ENCODE measurements at regions not wholly inside any gene's neighbourhood (a gene's known extent, or its start where the extent isn't known, plus 50 kb on each side); places are given as distances from the start of the nearest gene placed in this dataset.
"Not testable (repeated sequence)": the region's sequence is repeated elsewhere in the genome, so short reads cannot be mapped to it uniquely, and the experiment has no call there.

DNA sequence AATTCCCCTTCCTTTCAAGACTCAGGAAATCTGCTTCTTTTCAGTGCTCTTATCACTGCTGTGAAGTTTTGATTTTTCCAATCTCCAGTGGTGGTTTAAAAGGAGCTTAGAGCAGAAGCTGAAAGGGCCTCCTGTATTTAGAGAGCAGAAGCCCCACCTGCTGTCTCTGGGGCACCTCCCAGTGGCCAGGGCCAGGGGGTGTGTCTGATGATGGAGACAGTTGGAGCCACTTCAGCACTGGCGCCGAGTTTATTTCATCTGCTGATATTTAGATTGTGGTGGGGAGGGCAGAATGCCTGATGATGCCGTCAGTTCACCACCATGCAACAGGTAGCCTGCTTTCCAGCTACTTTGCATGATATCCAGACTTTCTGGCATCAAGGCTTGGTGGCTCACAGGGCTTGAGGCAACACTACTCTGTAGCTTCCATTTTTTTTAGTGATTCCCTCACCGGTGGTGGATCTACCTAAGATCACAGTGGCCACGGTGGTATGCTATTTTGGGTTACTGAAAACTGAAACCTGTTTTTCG is 371.9 kb downstream of the KCNRG start:
- peak; percentile 57 for DNase-seq (ENCODE audit: low spot score)

DNA sequence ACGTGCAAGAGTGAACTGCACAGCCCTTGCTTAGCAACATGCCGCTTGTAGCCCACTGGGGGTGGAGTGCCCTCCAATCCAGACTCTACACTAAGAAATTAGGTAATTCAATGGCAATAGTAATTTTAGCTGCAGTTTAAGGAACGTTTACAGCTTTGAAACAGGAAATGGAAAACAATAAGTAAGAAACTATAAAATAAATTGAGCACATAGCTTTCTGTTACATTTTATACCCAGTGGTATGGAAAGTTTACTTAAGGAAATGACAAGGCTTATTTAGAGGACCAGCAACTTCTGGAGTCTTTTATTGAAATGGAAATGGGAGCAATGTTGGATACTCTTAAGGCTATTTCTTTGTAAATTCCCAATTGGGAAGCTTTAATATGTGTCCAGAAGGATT is 373.2 kb downstream of the KCNRG start:
- no peak for DNase-seq (ENCODE audit: low spot score)

DNA sequence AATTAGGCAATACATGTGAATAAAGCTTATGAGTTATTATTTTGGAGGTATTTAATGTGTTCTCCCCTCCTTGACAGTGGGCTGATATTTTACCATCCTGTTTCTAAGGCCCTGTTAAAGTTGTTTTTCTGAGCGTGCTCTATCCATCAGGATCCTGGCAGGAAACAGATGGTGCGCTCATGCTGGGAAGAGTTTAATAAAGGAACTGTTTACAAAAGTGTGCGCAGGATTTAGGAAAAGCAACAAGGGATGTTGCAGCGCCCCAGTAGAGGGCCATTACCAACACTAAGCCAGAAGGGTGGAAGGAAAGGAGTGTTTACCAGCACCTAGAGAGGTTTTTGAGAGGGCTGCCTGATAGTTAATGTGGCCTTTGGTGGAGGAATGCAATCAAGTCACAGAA is 374.5 kb downstream of the KCNRG start:
- no peak for DNase-seq (ENCODE audit: low spot score)

DNA sequence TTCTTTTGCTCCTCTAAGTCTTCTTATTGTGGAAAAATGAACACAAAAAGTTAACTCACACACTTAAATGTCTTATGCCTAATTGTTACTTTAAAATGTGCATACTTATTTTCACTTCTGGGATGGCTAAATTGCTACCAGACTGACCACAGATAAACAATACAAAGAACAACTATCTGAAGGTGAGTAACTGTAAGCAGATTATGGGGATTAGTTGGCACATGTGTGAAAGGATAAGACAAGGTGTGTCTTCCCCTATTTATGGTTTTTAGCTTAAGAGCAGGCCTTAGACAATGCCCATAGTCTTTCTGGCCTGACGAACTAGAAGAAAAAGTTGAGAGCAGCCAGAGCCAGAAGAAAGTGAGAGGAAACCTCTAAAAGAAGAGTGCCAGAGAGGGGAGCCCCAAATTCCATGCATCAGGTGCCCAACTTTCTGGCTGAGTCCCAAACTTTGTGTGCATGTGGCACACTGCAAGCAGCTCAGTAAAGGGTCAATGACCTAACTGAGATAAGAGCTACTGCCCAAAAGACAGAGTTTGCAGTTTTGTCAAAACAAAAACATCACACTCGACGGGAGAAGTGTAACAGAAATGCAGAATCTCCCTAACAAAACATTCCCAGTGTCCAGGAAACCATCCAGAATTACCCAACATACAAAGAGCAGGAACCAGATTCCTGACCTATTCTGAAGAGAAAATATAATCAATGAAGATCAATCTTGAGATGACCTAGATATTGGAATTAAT is 375.4 kb downstream of the KCNRG start:
- DNase-seq (ENCODE audit: low spot score) = no peak

DNA sequence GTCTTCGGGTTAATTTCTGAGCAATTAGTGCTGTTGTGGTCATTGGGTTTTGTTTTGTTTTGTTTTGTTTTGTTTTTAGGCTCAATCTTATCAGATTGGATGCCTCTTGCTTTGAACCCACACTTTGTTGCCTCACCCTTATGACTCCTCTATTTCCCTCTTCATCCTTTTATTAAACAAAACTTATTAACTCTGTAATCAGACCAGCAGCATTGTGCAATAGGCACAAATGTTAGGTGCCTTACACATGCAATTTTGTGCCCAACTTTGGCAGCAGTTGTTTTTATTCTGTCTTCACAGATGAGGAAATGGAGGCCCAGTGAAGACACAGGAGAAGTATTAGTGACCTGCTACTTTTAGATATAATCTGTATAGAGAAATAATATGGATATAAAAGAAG is 377.7 kb downstream of the KCNRG start:
- DNase-seq (ENCODE audit: low spot score) = no peak

DNA sequence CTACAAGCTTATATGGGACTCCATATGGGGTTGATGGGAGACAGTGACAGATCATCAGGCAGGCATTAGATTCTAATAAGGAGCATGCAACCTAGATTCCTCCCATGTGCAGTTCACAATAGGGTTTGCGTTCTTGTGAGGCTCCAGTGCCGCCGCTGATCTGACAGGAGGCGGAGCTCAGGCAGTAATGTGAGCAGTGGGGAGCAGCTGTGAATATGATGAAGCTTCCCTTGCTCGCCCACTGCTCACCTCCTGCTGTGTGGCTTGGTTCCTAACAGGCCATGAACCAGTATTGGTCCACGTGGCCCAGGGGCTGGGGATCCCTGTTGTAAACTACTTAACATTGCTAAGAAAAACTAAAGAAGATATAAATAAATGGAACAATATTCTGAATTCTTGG is 378.4 kb downstream of the KCNRG start:
- DNase-seq (ENCODE audit: low spot score) = no peak

DNA sequence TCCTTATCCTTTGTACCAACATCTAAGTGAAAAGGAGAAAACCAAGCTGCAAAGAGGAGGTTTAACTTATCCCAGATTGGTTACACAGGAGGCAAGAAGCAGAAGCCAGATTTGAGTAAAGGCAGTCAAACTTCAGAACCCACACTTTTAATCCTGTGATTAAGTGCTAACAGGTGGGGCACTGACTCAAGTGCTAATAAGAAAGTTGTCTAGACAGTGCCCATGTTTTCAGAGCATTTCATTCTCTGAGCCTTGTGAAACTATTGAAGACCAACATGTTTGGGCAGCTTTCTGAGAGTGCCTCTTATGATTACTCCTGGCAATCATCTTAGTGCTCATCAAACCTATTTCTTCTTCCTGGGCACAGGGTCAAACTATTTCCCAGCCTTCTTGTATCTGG is 380.8 kb downstream of the KCNRG start:
- no peak for DNase-seq (ENCODE audit: low spot score)

DNA sequence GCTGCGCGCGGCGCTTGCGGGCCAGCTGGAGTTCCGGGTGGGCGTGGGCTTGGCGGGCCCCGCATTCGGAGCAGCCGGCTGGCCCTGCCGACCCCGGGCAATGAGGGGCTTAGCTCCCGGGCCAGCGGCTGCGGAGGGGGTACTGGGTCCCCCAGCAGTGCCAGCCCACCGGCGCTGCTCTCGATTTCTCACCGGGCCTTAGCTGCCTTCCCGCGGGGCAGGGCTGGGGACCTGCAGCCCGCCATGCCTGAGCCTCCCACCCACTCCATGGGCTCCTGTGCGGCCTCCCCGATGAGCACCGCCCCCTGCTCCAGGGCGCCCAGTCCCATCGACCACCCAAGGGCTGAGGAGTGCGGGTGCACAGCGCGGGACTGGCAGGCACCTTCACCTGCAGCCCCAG is 381.4 kb downstream of the KCNRG start:
- not testable (repeated sequence) for DNase-seq (ENCODE audit: low spot score)

DNA sequence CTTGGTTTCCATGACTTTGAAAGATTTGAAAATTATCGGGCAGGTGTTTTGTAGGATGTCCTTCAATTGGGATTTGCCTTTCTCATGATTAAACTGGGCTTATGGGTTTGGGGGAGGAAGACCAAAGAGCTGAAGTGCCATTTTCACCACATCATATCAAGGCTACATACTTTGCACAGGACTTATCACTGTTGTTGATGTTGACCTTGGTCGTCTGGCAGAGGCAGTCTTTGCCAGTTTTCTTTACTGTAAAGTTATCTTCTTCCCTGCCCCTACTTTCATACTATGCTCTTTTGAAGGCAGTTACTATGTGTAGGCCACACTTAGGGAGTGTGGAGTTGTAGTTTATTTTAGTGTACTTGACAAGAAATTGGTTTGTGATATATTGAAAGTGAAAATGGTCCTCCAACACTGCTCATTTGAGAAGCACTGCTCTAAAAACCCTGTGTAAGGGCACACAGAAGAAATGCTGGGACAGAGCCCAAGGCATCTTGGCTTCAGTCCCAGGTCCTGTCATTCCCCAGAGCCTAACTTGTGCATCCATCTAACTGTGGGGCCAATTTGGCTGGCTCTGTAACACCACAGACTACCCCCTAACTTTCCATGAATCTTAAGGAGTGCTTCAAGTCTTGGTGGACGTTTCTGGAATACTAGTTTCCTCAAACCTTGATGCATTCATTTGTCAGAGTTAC is 384.9 kb downstream of the KCNRG start:
- DNase-seq (ENCODE audit: low spot score) = no peak

DNA sequence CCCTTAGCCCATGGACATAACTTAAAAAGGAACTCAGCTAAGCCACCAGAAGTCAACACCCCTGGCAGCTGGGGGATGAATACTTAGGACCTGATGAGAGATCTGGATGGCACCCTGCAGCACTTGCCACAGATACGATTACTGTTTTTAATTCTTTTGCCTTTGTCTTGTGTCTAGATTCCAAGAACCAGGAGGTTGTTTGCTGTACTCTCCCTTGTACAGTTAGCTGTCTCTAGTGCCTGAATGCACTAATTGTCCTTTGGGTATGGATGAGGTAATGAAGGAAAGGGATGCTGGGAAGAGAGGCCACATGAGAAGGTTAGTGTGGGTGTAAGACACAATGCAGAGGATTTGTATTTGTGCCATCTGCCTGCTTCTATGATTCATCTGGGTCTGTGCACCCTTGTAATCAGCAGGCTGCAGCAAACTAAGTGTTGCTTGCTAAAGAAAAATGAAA is 385.8 kb downstream of the KCNRG start:
- DNase-seq (ENCODE audit: low spot score) = peak; percentile 31

DNA sequence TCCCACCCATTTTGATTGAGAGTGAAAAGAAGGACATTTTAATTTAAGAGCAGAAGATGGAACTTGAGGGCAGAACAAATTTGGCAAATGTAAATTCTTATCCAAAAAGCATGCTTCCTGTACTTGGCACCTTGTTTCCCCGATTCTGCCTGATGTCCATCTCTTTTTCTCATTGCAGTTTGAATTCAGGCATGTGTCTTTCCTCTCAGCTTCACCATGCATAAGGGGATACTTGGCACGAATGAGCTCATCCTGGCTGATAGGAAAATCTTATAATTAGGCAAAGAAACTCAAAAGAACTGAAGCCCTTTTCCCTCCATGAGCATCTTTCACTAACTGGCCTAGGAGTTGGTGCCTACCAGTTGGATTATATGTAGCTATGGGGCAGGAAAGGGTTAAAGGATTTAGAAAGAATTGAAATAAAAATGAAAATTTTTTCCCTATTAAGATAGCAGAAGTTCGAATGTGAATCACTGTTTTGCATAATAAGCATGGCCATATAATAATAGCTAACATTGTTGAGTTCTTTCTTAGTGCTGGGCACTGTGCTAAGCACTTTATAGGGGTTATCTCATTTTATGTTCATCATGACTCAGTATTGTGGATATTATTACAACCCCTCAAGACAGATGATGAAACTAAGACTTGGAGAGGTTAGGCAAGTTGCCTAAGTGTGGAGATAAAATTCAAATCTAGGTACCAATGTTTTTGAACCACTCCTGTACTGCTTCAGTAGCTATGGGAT is 386.6 kb downstream of the KCNRG start:
- no peak for DNase-seq (ENCODE audit: low spot score)

DNA sequence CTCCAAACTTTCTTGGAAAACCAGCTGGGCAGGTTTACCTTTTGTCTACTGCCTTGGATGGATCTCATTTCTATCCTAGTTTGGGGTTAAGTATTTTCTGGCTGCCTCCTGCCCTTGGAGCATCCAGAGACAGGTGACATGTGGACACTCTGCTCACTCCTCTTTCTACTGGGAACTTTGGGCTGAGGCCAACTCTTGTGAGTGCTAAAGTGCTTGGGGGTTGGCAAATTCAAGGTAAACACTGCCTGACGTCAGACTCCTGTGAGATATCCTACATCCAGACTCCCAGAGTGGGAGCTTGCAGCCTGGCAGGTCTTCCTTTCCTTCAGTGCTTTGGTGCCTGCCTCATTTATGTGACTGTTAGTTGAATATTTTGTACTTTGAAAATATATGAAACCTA is 388.1 kb downstream of the KCNRG start:
- no peak for DNase-seq (ENCODE audit: low spot score)

DNA sequence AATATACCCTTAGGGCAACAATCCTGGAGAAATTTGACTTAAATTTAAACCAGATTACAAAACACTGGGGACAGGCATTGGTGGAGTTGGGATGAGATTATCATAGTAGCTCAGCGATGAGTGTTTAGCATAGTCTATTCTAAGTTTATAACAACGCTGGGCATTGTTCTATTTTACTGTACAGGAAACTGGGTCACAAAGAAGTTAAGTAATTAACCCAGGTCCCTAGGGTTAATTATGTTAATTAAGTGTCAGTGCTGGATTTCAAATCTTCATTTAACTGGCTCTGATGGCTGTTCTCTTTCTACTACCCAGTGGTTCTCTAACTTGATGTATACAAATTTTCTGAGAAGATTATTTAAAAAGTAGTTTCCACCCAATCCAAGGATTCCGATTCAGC is 388.9 kb downstream of the KCNRG start:
- DNase-seq (ENCODE audit: low spot score) = no peak

DNA sequence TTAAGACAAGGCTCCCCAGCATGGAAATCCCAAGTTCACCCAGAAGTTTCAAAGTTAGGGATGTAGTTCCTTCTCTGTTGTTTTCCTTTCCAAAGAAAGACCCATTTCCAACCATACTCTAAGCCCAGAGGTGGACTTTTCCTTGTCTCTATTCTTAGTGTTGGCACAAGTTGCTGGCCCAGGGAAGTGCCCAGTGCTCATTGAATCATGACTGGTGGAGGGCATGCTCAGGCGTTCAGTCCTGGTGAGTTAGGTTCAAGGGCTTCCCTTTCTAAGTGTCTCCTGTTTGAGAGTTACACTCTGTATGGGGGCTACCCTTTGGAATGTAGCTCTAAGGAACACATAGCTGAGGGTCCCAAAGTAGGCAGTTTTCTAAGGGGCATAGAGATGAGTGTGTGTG is 389.5 kb downstream of the KCNRG start:
- DNase-seq (ENCODE audit: low spot score) = no peak

DNA sequence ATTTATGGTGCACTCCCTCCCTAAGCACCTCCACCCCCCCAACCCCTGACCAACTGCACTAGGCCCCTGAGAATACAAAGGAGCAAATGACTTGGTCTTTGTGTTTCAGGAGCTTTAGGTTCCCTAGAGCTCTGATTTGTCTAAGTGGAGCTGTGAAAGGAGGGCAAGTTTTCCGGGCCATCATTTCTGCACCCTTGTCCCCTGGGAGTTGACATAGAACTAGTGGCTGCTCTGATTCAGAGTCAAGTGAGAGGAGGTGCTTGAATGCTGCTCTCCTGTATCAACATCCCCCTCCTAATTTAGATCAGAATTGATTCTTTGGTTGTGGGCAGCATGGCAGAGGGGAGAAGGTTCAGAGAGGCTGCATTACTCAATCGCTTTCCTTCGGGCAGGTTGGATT is 391.6 kb downstream of the KCNRG start:
- DNase-seq (ENCODE audit: low spot score) = no peak

DNA sequence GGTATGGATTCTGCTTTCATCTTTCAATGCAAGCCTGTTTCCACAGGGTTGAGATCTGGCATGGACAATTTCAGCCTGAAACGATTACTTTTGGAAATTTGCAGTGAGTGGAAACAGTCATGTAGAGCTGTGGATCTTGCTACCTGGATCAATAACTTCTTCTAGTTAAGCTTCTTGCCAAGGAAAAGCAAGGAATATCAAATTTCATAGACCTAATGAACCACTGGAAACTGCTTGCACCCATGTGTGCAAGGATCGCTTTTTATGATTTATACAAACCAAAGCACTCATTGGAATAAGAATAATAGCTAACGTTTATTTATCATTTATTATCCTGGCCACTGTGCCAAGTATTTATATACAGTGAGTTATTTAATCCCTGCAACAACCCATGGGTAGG is 392.8 kb downstream of the KCNRG start:
- DNase-seq (ENCODE audit: low spot score) = no peak

DNA sequence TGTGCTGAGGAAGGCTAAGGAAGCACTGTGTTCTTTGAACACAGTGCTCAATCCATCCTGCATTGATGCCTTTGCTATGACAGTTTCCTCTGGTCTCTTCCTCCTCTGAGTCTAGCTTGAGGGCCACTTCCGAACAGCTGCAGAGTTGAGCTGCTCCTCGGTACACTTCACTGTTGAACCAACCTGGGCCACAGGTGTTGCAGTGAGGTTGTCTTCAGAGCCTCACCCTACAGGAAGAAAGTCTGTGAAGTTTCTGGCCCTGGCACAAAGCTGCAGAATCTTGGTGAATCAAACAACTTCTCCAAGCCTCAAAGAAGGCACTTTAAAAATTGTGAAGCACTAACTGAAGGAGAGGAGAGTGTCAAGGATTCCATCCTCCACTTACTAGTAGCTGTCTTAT is 394.0 kb downstream of the KCNRG start:
- no peak for DNase-seq (ENCODE audit: low spot score)

DNA sequence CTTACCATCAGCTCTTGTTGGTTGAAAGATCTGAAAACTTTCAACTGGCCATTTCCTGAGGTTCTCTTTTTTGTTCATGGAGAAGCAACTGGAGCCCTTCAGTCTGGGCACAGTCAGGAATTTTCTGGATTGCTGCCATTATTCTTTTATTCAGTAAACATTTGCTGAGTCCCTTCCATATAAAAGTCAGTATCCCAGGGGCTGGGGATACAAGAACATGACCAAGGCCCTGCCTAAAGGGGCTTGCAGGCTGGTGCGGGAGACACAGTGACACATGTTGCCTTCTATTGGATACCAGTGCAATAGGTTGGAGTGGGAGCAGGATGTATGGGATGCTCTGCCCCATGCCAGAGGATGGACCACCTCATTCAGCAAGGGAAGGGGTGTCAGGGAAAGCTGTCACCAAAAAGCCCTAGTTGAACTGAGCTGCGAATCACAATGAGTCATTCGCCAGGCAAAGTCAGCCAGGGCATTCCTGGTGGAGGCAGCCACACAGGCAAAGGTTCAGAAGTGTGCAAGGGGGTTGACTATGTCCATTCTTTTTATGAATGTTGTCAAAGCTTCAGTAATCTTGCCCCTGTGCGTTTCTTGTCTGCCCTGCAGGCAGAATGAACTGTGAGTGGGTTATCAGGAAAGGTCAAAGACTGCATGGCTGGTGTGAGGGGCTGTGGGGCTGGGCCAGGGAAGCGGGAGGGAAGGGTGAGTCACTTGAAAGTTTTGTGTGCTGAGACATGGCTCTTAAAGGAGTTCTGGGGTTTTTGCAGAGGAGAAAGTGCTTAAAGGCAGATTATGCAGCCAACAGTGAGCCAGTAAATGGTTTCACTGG is 395.9 kb downstream of the KCNRG start:
- DNase-seq (ENCODE audit: low spot score) = peak; percentile 57

DNA sequence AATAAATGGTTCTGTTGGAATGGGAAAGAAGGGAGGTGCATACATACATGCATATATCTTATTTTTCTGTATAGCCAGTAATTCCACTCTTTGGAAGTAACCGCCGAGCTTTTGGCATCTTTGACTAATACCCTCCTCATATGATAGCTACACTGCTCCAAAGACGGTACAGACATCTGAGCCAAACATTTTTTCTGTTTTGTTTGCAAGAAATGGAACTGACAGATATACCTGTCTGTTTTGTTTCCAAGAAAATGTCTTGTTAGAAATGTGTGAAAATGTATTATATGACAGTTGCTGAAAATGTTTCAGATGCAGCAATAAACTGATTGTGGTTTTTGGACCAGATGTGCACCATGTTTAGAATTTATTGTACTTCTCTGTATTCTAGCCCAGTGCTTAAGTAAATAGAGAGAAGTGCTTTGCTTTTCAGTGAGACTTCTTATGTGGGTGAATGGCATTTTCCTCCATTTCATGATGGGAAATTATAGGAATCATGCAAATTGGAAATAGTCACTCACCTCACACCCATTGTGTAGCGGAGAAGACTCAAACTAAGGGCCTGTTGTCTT is 396.9 kb downstream of the KCNRG start:
- DNase-seq (ENCODE audit: low spot score) = no peak

DNA sequence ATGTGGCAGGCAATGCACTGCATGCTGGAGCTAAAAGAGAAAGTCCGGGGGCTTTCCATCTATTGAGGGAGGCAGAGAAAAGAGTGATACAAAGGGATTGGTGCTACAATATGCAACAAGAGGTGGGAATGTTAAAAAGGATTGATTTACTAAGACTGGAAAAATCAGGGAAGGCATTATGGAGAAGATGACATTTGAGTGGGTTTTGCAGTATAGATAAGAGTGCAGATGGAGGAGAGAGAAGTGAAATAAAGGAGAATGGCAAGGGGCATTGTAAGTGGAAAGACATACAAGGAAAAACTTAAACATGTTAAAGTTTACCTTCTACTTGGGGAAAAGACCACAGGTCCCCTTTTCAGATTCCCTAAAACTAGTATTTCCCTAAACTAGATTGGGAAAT is 399.4 kb downstream of the KCNRG start:
- no peak for DNase-seq (ENCODE audit: low spot score)

DNA sequence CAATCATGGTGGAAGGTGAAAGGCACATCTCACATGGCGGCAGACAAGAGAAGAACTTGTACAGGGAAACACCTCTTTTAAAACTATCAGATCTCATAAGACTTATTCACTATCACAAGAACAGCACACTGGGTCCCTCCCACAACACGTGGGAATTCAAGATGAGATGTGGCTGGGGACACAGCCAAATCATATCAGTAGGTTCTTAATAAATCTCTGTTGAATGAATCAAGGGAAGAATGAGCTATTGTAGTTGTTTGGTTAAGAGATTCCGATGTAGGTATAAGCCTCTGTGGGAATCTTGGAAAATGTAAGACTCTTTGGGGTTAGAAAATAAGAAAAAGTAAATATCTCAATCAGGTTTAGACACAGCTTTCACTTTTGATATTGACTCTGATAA is 400.2 kb downstream of the KCNRG start:
- DNase-seq (ENCODE audit: low spot score) = no peak
